ENCODE measurements at regions not wholly inside any gene's neighbourhood (a gene's known extent, or its start where the extent isn't known, plus 50 kb on each side); places are given as distances from the start of the nearest gene placed in this dataset.

GRCh38 chr4:186954509-186954908 is 230.9 kb upstream of the FAT1 start:
- no peak overlapping the region for H3K4me3 ChIP-seq
- no peaks in the 10 kb centered on the region for H3K4me1 ChIP-seq
- intact Hi-C loops (cut with DNase I; ENCODE audit: low total_unique reads) (no loop called here), in situ Hi-C loops (cut with MboI; ENCODE audit: low pct_ligation_motif_present in 1 of 4, low pct_unique_long_range_greater_than_20kb in 1 of 4, low sequenced_read_pairs in 3 of 4) (no loop called here)
- H3K27me3 ChIP-seq = no peaks in the 10 kb centered on the region
- no peak for DNase-seq
- TF ChIP-seq CTCF (IDR thresholded peaks at IDR 0.05) (no peak), POLR2A (IDR thresholded peaks at IDR 0.05) (no peak), POLR2AphosphoS5 (IDR thresholded peaks at IDR 0.05) (no peak), EP300 (IDR thresholded peaks at IDR 0.05; ENCODE audit: low read depth) (no peak)
- no peak overlapping the region for H3K27ac ChIP-seq
- 66 to 76% methylated on average over 4 to 5 of the region's 5 CpGs for WGBS, 2 donors (ENCODE audit: low coverage in 1 of 2)
- no peaks in the 10 kb centered on the region for H3K9me3 ChIP-seq
- no peaks in the 10 kb centered on the region for H3K36me3 ChIP-seq

- 81% methylated on average over 7 of the region's 7 CpGs; no CpG with 5 or more reads in 1 of the 2 donors for WGBS, 2 donors (ENCODE audit: low coverage in 1 of 2)
- H3K4me1 ChIP-seq = no peaks in the 10 kb centered on the region
Measured at GRCh38 chr4:186954956-186955355, 231.3 kb upstream of the FAT1 start.

GRCh38 chr4:186957952-186958555 is 234.4 kb upstream of the FAT1 start:
- no peak overlapping the region for H3K4me3 ChIP-seq
- no peak overlapping the region for H3K27ac ChIP-seq
- no peaks in the 10 kb centered on the region for H3K9me3 ChIP-seq
- H3K4me1 ChIP-seq = no peaks in the 10 kb centered on the region
- H3K27me3 ChIP-seq = no peaks in the 10 kb centered on the region
- in situ Hi-C loops (cut with MboI; ENCODE audit: low pct_ligation_motif_present in 1 of 4, low pct_unique_long_range_greater_than_20kb in 1 of 4, low sequenced_read_pairs in 3 of 4) (no loop called here), intact Hi-C loops (cut with DNase I; ENCODE audit: low total_unique reads) (no loop called here)
- TF ChIP-seq CTCF (IDR thresholded peaks at IDR 0.05) = no peak
- TF ChIP-seq POLR2AphosphoS5 (IDR thresholded peaks at IDR 0.05) = no peak
- TF ChIP-seq EP300 (IDR thresholded peaks at IDR 0.05; ENCODE audit: low read depth) = no peak
- no peak for TF ChIP-seq POLR2A (IDR thresholded peaks at IDR 0.05)
- no peaks in the 10 kb centered on the region for H3K36me3 ChIP-seq
- WGBS, 2 donors (ENCODE audit: low coverage in 1 of 2) = 57 to 62% methylated on average over 3 of the region's 3 CpGs
- DNase-seq = no peak

More at GRCh38 chr4:186954956-186955355, 231.3 kb upstream of the FAT1 start:
- Histone ChIP-seq H3K27me3 (no peaks in the 10 kb centered on the region), H3K4me3 (no peak overlapping the region), H3K36me3 (no peaks in the 10 kb centered on the region), H3K9me3 (no peaks in the 10 kb centered on the region), H3K27ac (no peak overlapping the region)
- intact Hi-C loops (cut with DNase I; ENCODE audit: low total_unique reads) = no loop called here
- in situ Hi-C loops (cut with MboI; ENCODE audit: low pct_ligation_motif_present in 1 of 4, low pct_unique_long_range_greater_than_20kb in 1 of 4, low sequenced_read_pairs in 3 of 4) = no loop called here
- no peak for TF ChIP-seq POLR2A (IDR thresholded peaks at IDR 0.05)
- TF ChIP-seq EP300 (IDR thresholded peaks at IDR 0.05; ENCODE audit: low read depth) = no peak
- no peak for TF ChIP-seq CTCF (IDR thresholded peaks at IDR 0.05)
- no peak for TF ChIP-seq POLR2AphosphoS5 (IDR thresholded peaks at IDR 0.05)
- no peak for DNase-seq

GRCh38 chr4:186958726-186959350 is 235.2 kb upstream of the FAT1 start:
- Histone ChIP-seq H3K4me1 (no peaks in the 10 kb centered on the region), H3K27me3 (no peaks in the 10 kb centered on the region), H3K36me3 (no peaks in the 10 kb centered on the region), H3K27ac (no peak overlapping the region), H3K9me3 (no peaks in the 10 kb centered on the region), H3K4me3 (no peak overlapping the region)
- no peak for DNase-seq
- intact Hi-C loops (cut with DNase I; ENCODE audit: low total_unique reads) (no loop called here), in situ Hi-C loops (cut with MboI; ENCODE audit: low pct_ligation_motif_present in 1 of 4, low pct_unique_long_range_greater_than_20kb in 1 of 4, low sequenced_read_pairs in 3 of 4) (no loop called here)
- 77 to 79% methylated on average over 3 to 9 of the region's 9 CpGs for WGBS, 2 donors (ENCODE audit: low coverage in 1 of 2)
- TF ChIP-seq POLR2A (IDR thresholded peaks at IDR 0.05) (no peak), CTCF (IDR thresholded peaks at IDR 0.05) (no peak), EP300 (IDR thresholded peaks at IDR 0.05; ENCODE audit: low read depth) (no peak), POLR2AphosphoS5 (IDR thresholded peaks at IDR 0.05) (no peak)

Data from transverse colon (tissue), 4 donors.